IPS-NIHi7 (cell line): ENCODE measurements at regions not wholly inside any gene's neighbourhood (a gene's known extent, or its start where the extent isn't known, plus 50 kb on each side); places are given as distances from the start of the nearest gene placed in this dataset.
"Not testable (repeated sequence)": the region's sequence is repeated elsewhere in the genome, so short reads cannot be mapped to it uniquely, and the experiment has no call there.

Source experiments
- DNase-seq: peaks from one replicate; pipeline ENCODE4 v3.0.0; 2012; ENCODE audit warnings: mixed read lengths; ENCODE audit errors: extremely low spot score

- not testable (repeated sequence) for DNase-seq
Measured at GRCh38 chr1:117314951-117315350, 52.3 kb upstream of the MAN1A2 start.

DNA sequence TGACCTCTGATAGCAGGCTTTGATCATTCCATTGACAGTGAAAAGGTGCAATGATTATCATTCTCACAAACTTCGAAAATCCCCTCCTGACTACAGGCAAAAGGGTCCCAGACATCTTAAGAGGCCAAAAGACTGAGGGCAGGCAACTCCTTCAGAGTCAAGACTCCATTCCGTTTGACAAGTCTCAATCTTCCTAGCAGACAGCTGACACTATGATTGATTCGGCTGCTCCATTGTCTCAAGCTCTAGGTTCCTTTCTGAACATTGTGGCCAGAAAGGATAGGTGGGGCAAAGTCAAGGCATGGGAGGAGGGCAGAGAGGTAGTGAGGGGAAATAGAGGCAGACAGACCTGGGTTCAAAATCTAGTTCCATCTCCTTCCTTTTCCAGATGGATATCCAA is 53.7 kb upstream of the MAN1A2 start:
- DNase-seq, result no peak

- peak; percentile 27 for DNase-seq
Measured at GRCh38 chr1:117312453-117313138, 54.7 kb upstream of the MAN1A2 start.

DNA sequence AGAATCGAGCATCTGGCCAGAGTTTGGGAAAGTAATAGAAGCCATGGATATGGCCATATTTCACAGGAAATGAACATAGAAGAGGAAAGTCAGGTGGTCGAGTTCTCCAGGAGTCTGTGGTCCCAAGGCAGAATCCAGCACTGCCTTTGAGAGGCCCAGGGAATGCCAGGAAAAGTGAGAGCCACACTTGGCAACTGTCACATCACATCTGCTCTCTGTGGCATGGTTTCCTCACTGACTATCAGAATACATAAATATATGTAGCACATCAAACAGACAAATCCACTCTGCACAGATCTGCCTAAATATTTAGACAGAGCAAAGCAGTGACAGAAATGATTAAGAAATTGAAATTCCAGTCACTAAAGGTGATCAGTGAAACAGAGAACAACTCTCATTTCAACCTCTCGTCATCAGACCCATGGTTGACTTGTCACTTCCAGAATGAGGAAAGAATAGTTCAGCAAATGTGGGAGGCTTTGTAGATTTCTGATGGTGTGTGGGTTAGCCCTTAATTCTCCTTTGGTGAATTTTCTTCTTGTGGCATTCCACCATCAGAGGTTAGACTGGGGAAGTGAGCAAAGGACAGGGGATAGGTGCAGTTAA is 58.8 kb upstream of the MAN1A2 start:
- no peak for DNase-seq

- no peak for DNase-seq
Measured at GRCh38 chr1:117301901-117302300, 65.3 kb upstream of the MAN1A2 start.

GRCh38 chr1:117300183-117300582 is 67.1 kb upstream of the MAN1A2 start:
- DNase-seq, result not testable (repeated sequence)

DNA sequence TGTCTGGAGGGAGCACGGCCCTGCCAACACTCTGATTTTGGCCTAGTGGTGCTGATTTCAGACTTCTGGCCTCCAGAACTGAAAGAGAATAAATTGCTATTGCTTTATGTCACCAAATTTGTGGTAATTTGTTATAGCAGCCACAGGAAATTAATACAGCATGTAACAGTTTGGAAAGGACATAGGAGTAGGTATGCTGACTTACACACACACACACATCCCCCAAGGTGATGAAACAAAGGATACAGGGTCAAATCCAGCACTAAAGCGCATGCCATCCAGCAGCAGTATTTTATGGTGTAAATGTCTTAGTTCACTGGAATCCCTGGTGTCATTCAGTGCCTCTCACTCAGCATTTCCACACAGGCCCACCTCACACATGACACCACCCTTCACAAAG is 72.2 kb upstream of the MAN1A2 start:
- DNase-seq, result no peak

DNA sequence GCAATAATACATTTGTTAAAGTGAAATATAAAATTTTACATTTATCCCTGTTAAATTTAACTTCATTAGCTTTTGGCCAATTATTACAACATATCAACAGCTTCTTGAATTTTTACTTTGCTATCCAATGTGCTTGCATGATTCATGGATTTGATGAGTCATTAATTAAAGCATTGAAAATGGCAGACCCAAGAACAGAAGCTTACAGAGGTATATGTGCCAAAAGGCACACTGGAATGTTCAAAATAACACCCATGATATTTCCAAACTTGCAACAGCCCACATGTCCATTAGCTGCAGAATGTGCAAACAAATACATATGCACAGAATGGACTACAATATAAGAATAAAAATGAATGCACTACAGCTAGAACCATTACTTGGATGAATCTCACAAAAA is 76.4 kb upstream of the MAN1A2 start:
- DNase-seq, result no peak

GRCh38 chr1:117289316-117289870 is 77.9 kb upstream of the MAN1A2 start:
- no peak for DNase-seq

DNA sequence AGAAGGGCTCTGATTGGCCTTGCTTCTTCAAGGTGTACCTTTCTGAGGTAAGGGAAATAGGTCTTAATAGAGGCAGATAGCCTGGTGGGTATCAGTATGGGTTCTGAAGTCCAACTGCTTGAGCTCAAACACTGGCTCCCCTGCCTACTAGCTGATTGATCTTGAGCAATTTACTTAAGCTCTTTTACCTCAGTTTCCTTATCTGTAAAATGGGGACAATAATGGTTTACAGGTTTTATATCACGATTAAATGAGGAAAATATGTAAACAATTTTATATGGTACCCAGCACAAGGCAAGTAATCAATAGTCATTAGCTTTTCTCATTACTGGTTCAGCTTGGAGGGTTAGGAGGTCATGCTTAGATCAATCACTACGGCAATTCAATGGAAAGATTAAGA is 75.8 kb upstream of the VTCN1 start:
- DNase-seq, result no peak

- DNase-seq, result peak; percentile 25
Measured at GRCh38 chr1:117286145-117286544, 75.4 kb upstream of the VTCN1 start.

- peak; percentile 79 for DNase-seq
Measured at GRCh38 chr1:117284399-117285215, 73.9 kb upstream of the VTCN1 start.

GRCh38 chr1:117278531-117278930 is 67.8 kb upstream of the VTCN1 start:
- DNase-seq, result no peak

DNA sequence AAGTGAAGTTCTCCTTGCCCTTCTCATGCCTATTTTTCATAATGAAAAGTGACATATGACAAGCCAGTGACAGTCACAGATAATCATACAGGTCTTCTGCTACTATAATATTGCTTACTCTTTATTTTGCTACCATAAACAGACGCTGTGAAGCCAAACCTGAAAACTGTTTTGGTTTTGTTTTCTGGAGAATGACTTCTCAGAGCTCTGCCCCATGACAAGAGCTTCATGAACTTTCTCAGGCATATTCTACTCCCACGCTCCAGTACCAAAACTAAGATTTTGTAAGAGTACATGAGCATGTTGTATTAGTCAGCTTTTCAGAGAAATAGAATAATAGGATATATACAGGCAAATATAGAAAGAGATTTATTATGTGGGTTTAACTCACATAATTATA is 64.3 kb upstream of the VTCN1 start:
- no peak for DNase-seq

DNA sequence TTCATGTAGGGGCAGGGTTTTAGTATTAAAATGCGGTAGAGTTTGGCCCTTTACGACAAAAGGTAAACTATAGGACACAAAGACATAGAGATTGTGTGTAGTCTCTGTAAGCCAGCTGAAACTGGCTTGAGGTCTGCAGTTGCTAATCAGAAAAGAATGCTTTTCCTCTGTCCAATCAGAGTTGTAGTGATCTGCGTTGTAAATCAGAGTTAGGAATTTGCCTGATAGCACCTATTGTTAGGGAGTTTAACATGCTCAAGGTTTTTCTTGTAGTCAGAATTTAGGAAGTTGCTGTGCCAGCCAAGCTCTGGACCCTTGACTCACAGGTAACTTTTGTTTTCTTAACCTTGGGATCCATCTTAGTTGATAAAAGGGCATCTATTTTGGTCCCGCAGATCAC is 61.2 kb upstream of the VTCN1 start:
- no peak for DNase-seq

GRCh38 chr1:117271129-117271528 is 60.4 kb upstream of the VTCN1 start:
- no peak for DNase-seq

DNA sequence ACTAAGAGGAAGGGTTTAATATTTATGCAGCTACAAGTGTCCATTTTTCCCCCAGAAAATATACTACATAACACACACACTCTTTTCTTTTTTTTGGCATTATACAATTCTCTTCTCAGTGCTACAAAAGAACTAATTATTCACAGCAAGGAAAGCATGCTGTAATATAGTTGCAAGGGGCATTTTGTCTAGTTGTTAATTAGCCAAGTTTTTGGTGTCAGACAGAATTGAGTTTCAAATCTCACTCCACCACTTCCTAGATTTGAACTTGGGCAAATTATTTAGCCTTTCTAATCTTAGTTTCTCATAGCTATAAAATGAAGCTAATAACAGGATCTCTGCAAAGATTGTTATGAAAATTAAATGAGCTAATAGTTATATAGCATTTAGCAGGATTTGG is 60.0 kb upstream of the VTCN1 start:
- no peak for DNase-seq

GRCh38 chr1:117268535-117269455 is 58.1 kb upstream of the VTCN1 start:
- peak; percentile 75 for DNase-seq

DNA sequence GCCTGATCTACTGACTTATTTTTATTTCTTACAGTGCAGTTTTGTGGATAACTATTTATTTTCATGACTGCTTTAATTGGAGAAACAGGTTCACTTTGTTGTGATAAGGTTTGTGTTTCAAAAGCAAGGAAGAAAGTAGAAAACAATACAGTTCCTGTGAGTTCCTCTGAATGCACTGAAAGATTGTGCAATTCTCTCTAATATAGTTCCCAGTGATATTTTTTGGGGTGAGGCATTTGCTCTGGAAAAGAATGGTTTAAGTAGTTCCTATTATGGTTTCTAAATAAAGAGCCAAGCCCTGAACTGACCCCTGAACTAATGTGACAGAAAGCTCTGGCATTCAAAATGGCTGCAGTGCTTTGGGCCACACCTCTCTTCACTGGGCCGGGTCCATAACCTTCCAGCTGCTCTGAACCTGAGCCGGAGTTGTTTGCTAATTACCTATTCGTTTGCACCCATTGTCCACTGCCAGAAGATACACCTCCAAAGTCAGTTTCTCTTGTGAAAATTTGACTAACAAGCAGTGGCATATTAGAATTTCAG is 56.6 kb upstream of the VTCN1 start:
- DNase-seq, result no peak

DNA sequence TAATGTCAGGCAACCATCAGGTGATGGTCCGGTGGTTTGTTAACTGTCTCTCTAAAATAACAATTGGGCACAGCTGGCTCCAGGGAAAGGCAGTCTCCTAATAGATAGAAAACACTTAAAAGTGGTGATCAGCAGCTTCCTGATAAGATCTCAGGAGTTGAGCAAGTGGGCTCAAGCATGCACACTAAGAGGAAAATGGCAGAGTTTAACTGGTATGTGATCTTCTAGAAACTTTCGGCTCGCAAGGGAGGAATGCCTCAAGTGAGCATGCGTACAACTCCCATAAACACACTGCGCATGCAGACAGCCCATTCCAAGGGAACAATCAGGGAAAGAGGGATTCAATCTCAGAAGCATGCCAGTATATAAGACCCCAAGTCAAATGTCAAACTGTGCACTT is 52.2 kb upstream of the VTCN1 start:
- DNase-seq, result no peak

DNA sequence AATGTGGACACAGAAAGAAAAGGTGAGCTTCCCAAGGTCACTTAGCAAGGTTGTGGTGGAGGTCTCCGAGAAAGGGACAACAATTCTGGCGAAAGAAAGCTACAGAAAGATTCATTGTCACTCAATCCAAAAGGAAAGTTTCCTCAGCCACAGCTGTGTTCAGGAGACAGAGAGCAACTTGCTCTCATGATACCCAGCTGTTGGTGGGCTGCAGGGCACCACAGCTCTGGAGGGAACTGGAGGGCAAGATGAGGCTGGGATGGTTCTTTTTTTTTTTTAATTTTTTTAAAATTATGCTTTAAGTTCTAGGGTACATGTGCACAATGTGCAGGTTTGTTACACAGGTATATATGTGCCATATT is 50.7 kb upstream of the VTCN1 start:
- no peak for DNase-seq
